Left ventricle myocardium inferior (tissue), 1 donor: ENCODE measurements at regions not wholly inside any gene's neighbourhood (a gene's known extent, or its start where the extent isn't known, plus 50 kb on each side); places are given as distances from the start of the nearest gene placed in this dataset.
A peak's percentile ranks its signal among the peaks of the same experiment; 100 is the strongest.
"Not testable (repeated sequence)": the region's sequence is repeated elsewhere in the genome, so short reads cannot be mapped to it uniquely, and the experiment has no call there.

ENCODE experiments used
- DNase-seq: peaks from one replicate; pipeline ENCODE4 v3.0.0-alpha.2; 2020
- H3K27ac ChIP-seq: fragments of 200-600 bp; replicated peaks from 2 replicates; pipeline ENCODE4 v1.8.0; 2021
- H3K27me3 ChIP-seq: fragments of 200-600 bp; 2 replicates; pipeline ENCODE4 v1.8.0; 2021; ENCODE audit warnings: low read depth
- H3K36me3 ChIP-seq: fragments of 200-600 bp; 2 replicates; pipeline ENCODE4 v1.8.0; 2021
- H3K4me1 ChIP-seq: fragments of 200-600 bp; 2 replicates; pipeline ENCODE4 v1.8.0; 2021
- H3K4me3 ChIP-seq: fragments of 200-600 bp; 2 replicates; pipeline ENCODE4 v1.8.0; 2021; ENCODE audit warnings: mild to moderate bottlenecking, moderate library complexity
- H3K9me3 ChIP-seq: fragments of 200-600 bp; replicated peaks from 2 replicates; pipeline ENCODE4 v1.8.0; 2021
- CTCF ChIP-seq: fragments of 200-600 bp; IDR thresholded peaks from 2 replicates; pipeline ENCODE4 v1.8.0; 2021; ENCODE audit warnings: antibody characterized with exemption, mild to moderate bottlenecking, borderline replicate concordance
- intact Hi-C: fragments of 100-400 bp; cut with micrococcal nuclease; formaldehyde crosslinking; loops from one replicate; pipeline ENCODE4 v1.11.0; 2022
- donor health status: DM: no; HTN: yes; CAD: no; lungs with severe emphysema.

- Histone ChIP-seq H3K9me3 (no peaks in the 10 kb centered on the region), H3K27me3 (no peaks in the 10 kb centered on the region), H3K4me3 (no peak overlapping the region), H3K36me3 (no peaks in the 10 kb centered on the region), H3K27ac (peak overlapping the region; percentile 53), H3K4me1 (peaks cover 32% of the 10 kb centered on the region)
- DNase-seq, result no peak
- intact Hi-C loops, result no loop called here
- TF ChIP-seq CTCF, result no peak
Measured at GRCh38 chr5:56735849-56736641, 79.3 kb upstream of the MAP3K1 start.

DNA sequence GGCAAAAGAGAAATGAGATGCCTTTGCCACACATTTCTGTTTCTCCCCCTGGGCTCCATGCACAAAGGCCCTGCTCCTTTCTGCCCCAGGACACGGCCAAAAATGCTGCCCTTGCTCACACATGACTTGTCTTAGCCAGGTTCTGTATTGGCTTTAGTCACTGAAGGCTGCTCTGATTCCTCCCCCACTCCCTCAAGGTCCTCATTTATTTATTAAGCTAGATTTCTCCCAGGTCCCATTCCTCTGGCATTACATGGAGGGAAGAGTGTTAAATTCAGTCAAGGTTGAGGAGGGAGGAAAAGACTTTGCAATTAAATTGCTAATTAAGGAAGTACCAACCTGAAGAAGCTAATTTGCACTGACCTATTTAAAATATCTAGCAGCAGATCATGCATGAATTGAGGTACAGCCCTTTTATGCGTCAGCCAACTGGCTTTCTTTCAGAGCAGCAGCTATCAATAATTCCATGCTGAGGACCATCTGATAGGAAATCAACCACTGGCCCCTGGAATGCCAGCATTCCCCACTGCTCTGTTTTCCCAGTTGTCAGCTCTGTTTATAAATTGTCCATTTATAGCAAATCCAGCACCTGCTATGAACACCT, 81.2 kb upstream of the MAP3K1 start:
- no peak overlapping the region for H3K27ac ChIP-seq
- peaks cover 32% of the 10 kb centered on the region for H3K4me1 ChIP-seq
- H3K4me3 ChIP-seq, result no peak overlapping the region
- TF ChIP-seq CTCF, result no peak
- intact Hi-C loops, result no loop called here
- DNase-seq, result no peak
- no peaks in the 10 kb centered on the region for H3K27me3 ChIP-seq
- no peaks in the 10 kb centered on the region for H3K36me3 ChIP-seq
- no peaks in the 10 kb centered on the region for H3K9me3 ChIP-seq

DNA sequence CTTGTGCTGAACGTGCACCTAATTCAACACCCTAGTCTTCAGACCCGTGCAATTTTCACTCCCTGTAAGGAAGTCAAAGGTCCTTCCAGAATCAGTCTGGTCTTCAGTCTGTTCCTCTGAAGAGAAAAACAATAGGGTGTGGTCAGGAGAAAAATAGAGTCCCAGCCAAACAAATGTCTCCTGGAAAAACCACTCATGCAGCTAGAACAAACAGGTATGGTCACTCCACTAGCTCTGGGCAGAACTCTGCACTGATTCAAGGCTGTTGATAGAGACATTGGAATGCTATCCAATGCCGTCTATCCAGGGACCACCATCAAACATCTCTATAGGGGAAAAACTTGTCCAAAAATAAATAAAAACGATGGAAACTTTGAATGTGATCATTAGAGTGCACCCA, 81.8 kb upstream of the MAP3K1 start:
- no peak for TF ChIP-seq CTCF
- Histone ChIP-seq H3K9me3 (no peaks in the 10 kb centered on the region), H3K27ac (no peak overlapping the region), H3K4me3 (no peak overlapping the region), H3K27me3 (no peaks in the 10 kb centered on the region), H3K4me1 (peaks cover 32% of the 10 kb centered on the region), H3K36me3 (no peaks in the 10 kb centered on the region)
- intact Hi-C loops, result no loop called here
- no peak for DNase-seq

DNA sequence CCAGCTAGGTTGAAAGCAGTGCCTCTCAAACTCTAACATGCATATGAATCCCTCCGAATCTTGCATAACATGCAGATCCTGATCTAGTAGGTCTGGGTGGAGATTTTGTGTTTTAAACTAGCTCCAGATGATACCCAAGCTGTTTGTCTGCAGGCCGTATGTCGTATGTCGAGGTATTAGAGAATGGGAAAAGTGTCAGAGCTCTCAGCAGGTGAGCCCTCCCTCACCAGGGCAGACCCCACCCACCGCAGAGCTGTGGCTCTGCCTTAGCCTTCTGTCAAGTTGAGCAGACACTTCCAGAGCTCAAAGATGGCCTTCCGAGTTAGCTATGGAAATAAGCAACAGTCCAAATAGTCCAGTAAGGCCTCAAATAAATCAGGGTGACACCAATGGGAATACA, 83.2 kb upstream of the MAP3K1 start:
- no peaks in the 10 kb centered on the region for H3K27me3 ChIP-seq
- intact Hi-C loops, result no loop called here
- H3K4me1 ChIP-seq, result peaks cover 32% of the 10 kb centered on the region
- H3K9me3 ChIP-seq, result no peaks in the 10 kb centered on the region
- no peak overlapping the region for H3K4me3 ChIP-seq
- H3K27ac ChIP-seq, result no peak overlapping the region
- DNase-seq, result no peak
- H3K36me3 ChIP-seq, result no peaks in the 10 kb centered on the region
- TF ChIP-seq CTCF, result no peak

DNA sequence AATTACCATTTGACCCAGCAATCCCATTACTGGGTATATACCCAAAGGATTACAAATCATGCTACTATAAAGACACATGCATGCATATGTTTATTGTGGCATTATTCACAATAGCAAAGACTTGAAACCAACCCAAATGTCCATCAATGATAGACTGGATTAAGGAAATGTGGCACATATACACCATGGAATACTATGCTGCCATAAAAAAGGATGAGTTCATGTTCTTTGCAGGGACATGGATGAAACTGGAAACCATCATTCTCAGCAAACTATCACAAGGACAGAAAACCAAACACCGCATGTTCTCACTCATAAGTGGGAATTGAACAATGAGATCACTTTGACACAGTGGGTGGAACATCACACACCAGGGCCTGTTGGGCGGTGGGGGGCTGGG, 83.9 kb upstream of the MAP3K1 start:
- H3K27me3 ChIP-seq, DNase-seq, H3K27ac ChIP-seq, H3K36me3 ChIP-seq, H3K4me3 ChIP-seq, intact Hi-C loops, H3K9me3 ChIP-seq: not testable (repeated sequence)
- peaks cover 27% of the 10 kb centered on the region for H3K4me1 ChIP-seq

GRCh38 chr5:56729488-56729887, 85.9 kb upstream of the MAP3K1 start:
- no peak overlapping the region for H3K4me3 ChIP-seq
- no peaks in the 10 kb centered on the region for H3K27me3 ChIP-seq
- no peaks in the 10 kb centered on the region for H3K36me3 ChIP-seq
- no peak for DNase-seq
- H3K27ac ChIP-seq, result no peak overlapping the region
- peaks cover 12% of the 10 kb centered on the region for H3K4me1 ChIP-seq
- TF ChIP-seq CTCF, result no peak
- no peaks in the 10 kb centered on the region for H3K9me3 ChIP-seq
- intact Hi-C loops, result no loop called here
